PC-3 (cell line): ENCODE measurements at regions not wholly inside any gene's neighbourhood (a gene's known extent, or its start where the extent isn't known, plus 50 kb on each side); places are given as distances from the start of the nearest gene placed in this dataset.

Experiments
- ATAC-seq: fragments of 200-7000 bp; cut with Tn5 transposase; 2 replicates; pipeline ENCODE4 v1.9.1; 2020; ENCODE audit warnings: mild to moderate bottlenecking, moderate library complexity
- BruUV-seq: library from RNA; stranded (reverse); fragments of 400-500 nt; replicated peaks from 2 replicates; lab custom pipeline; 2021; lab: Mats Ljungman, UMichigan
- CTCF ChIA-PET: fragments of 300-600 bp; sonication (Branson Sonifier 250); formaldehyde crosslinking; loops from one replicate; lab custom pipeline; 2022; ENCODE audit warnings: antibody characterized with exemption; lab: Charles Lee
- POLR2A ChIA-PET: fragments of 300-600 bp; sonication (Branson Sonifier 250); formaldehyde crosslinking; loops from one replicate; lab custom pipeline; 2022; ENCODE audit warnings: antibody characterized with exemption; ENCODE audit not compliant: unreplicated experiment; lab: Charles Lee
- DNase-seq: peaks from one replicate; pipeline ENCODE4 v3.0.0-alpha.2; 2015
- H2AFZ ChIP-seq: fragments of 300-600 bp; sonication (generic); 2 replicates; pipeline ENCODE4 v1.6.0; 2016; ENCODE audit warnings: antibody characterized with exemption, low read length
- H3F3A ChIP-seq: fragments of 300-600 bp; sonication (generic); one replicate; pipeline ENCODE4 v1.6.0; 2017; ENCODE audit warnings: antibody characterized with exemption, low read length, control low read depth, mild to moderate bottlenecking; ENCODE audit not compliant: unreplicated experiment
- H3K27ac ChIP-seq: fragments of 300-600 bp; sonication (generic); 2 replicates; pipeline ENCODE4 v1.5.1; 2016; ENCODE audit warnings: mild to moderate bottlenecking, low read length
- H3K27me3 ChIP-seq: fragments of 300-600 bp; sonication (generic); 2 replicates; pipeline ENCODE4 v1.6.1; 2016; ENCODE audit warnings: low read length, mixed read lengths
- H3K36me3 ChIP-seq: fragments of 300-600 bp; sonication (generic); 2 replicates; pipeline ENCODE4 v1.6.1; 2016; ENCODE audit warnings: low read depth, mixed run types, low read length, mixed read lengths
- H3K4me1 ChIP-seq: fragments of 300-600 bp; sonication (generic); 2 replicates; pipeline ENCODE4 v1.5.1; 2016; ENCODE audit warnings: low read length; ENCODE audit not compliant: insufficient read depth
- H3K4me2 ChIP-seq: fragments of 300-600 bp; sonication (generic); 2 replicates; pipeline ENCODE4 v1.6.0; 2016; ENCODE audit warnings: low read length
- H3K4me3 ChIP-seq: fragments of 300-600 bp; sonication (generic); 2 replicates; pipeline ENCODE4 v1.5.1; 2016; ENCODE audit warnings: mild to moderate bottlenecking, low read length, mixed read lengths
- H3K79me2 ChIP-seq: fragments of 300-600 bp; sonication (generic); 2 replicates; pipeline ENCODE4 v1.6.1; 2017; ENCODE audit warnings: low read length, mixed read lengths
- H3K9ac ChIP-seq: fragments of 300-600 bp; sonication (generic); 2 replicates; pipeline ENCODE4 v1.6.0; 2016; ENCODE audit warnings: mild to moderate bottlenecking, low read length
- H3K9me2 ChIP-seq: fragments of 300-600 bp; sonication (generic); replicated peaks from 2 replicates; pipeline ENCODE4 v1.6.1; 2016; ENCODE audit warnings: mixed run types, low read length, mixed read lengths
- H3K9me3 ChIP-seq: fragments of 300-600 bp; sonication (generic); 2 replicates; pipeline ENCODE4 v1.6.1; 2016; ENCODE audit warnings: low read length, mixed read lengths
- H4K20me1 ChIP-seq: fragments of 300-600 bp; sonication (generic); 2 replicates; pipeline ENCODE4 v1.6.1; 2016; ENCODE audit warnings: low read length, mixed read lengths
- CTCF ChIP-seq: fragments of 300-600 bp; sonication (generic); conservative IDR thresholded peaks from 2 replicates; pipeline ENCODE4 v1.5.1; 2017; ENCODE audit warnings: antibody characterized with exemption, low read depth, mild to moderate bottlenecking, low read length
- EZH2 ChIP-seq: fragments of 300-600 bp; sonication (generic); IDR thresholded peaks from one replicate; pipeline ENCODE4 v1.6.1; 2017; ENCODE audit warnings: antibody characterized with exemption, mild to moderate bottlenecking, low read length; ENCODE audit not compliant: unreplicated experiment
- EZH2phosphoT487 ChIP-seq: fragments of 300-600 bp; sonication (generic); IDR thresholded peaks from 2 replicates; pipeline ENCODE4 v1.6.1; 2018; ENCODE audit warnings: mild to moderate bottlenecking, antibody characterized with exemption, low read length, borderline replicate concordance
- intact Hi-C: fragments of 100-400 bp; cut with micrococcal nuclease; formaldehyde crosslinking; loops from 2 replicates; pipeline ENCODE4 v1.9.0; 2023

GRCh38 chr3:41026394-41027177 lies 172.7 kb upstream of the CTNNB1 start:
- no TSS peak for BruUV-seq
- intact Hi-C loops: no loop called here
- no peaks in the 10 kb centered on the region for H3K9me3 ChIP-seq
- no peaks in the 10 kb centered on the region for H4K20me1 ChIP-seq
- H3K27ac ChIP-seq: no peak overlapping the region
- H3K79me2 ChIP-seq: no peaks in the 10 kb centered on the region
- H2AFZ ChIP-seq: no peak overlapping the region
- peaks cover 60% of the 10 kb centered on the region for H3K27me3 ChIP-seq
- peak; percentile 20 for DNase-seq
- H3K36me3 ChIP-seq: no peaks in the 10 kb centered on the region
- H3F3A ChIP-seq: no peaks in the 10 kb centered on the region
- H3K4me3 ChIP-seq: no peak overlapping the region
- no peak for ATAC-seq
- no peaks in the 10 kb centered on the region for H3K4me1 ChIP-seq
- ChIA-PET CTCF (no interaction called here), POLR2A (no interaction called here)
- TF ChIP-seq EZH2phosphoT487: no peak
- TF ChIP-seq EZH2: no peak
- no peak for TF ChIP-seq CTCF
- no peak overlapping the region for H3K4me2 ChIP-seq
- H3K9ac ChIP-seq: no peak overlapping the region
- H3K9me2 ChIP-seq: no peaks in the 10 kb centered on the region

GRCh38 chr3:41029356-41029755 lies 169.9 kb upstream of the CTNNB1 start:
- intact Hi-C loops: no loop called here
- POLR2A ChIA-PET: no interaction called here
- Histone ChIP-seq H3K36me3 (no peaks in the 10 kb centered on the region), H2AFZ (no peak overlapping the region), H3K27me3 (peaks cover 67% of the 10 kb centered on the region), H3K9ac (no peak overlapping the region), H3K79me2 (no peaks in the 10 kb centered on the region), H3K4me1 (no peaks in the 10 kb centered on the region), H3K4me2 (no peak overlapping the region), H3K9me2 (no peaks in the 10 kb centered on the region), H3K27ac (no peak overlapping the region), H3K9me3 (no peaks in the 10 kb centered on the region), H3F3A (no peaks in the 10 kb centered on the region), H4K20me1 (no peaks in the 10 kb centered on the region), H3K4me3 (no peak overlapping the region)
- ATAC-seq (no peak), DNase-seq (no peak)
- no TSS peak for BruUV-seq
- CTCF ChIA-PET: no interaction called here
- TF ChIP-seq CTCF: no peak
- TF ChIP-seq EZH2phosphoT487: no peak
- no peak for TF ChIP-seq EZH2

- peaks cover 67% of the 10 kb centered on the region for H3K27me3 ChIP-seq
- H3K79me2 ChIP-seq: no peaks in the 10 kb centered on the region
- CTCF ChIA-PET: no interaction called here
- no peak overlapping the region for H3K9ac ChIP-seq
- intact Hi-C loops: no loop called here
- DNase-seq (no peak), ATAC-seq (no peak)
- no peak for TF ChIP-seq EZH2phosphoT487
- no peak for TF ChIP-seq EZH2
- no peak for TF ChIP-seq CTCF
- POLR2A ChIA-PET: no interaction called here
- no peak overlapping the region for H2AFZ ChIP-seq
- BruUV-seq: no TSS peak
- no peaks in the 10 kb centered on the region for H3K4me1 ChIP-seq
- no peaks in the 10 kb centered on the region for H3K9me2 ChIP-seq
- no peak overlapping the region for H3K4me2 ChIP-seq
- no peak overlapping the region for H3K4me3 ChIP-seq
- H3F3A ChIP-seq: no peaks in the 10 kb centered on the region
- H3K9me3 ChIP-seq: no peaks in the 10 kb centered on the region
- H3K27ac ChIP-seq: no peak overlapping the region
- H4K20me1 ChIP-seq: no peaks in the 10 kb centered on the region
- no peaks in the 10 kb centered on the region for H3K36me3 ChIP-seq
Measured at GRCh38 chr3:41030220-41030619, 169.1 kb upstream of the CTNNB1 start.
